ES-I3 (cell line): ENCODE measurements at regions not wholly inside any gene's neighbourhood (a gene's known extent, or its start where the extent isn't known, plus 50 kb on each side); places are given as distances from the start of the nearest gene placed in this dataset.
"Not testable (repeated sequence)": the region's sequence is repeated elsewhere in the genome, so short reads cannot be mapped to it uniquely, and the experiment has no call there.

Experiments
- H3K36me3 ChIP-seq: 2 replicates; pipeline ENCODE4 v1.6.1; 2013; ENCODE audit warnings: mild to moderate bottlenecking, low read length, control low read depth, moderate library complexity; ENCODE audit not compliant: insufficient read depth
- H3K4me1 ChIP-seq: 2 replicates; pipeline ENCODE4 v1.6.1; 2013; ENCODE audit warnings: mild to moderate bottlenecking, control low read depth, low read length; ENCODE audit not compliant: insufficient read depth
- H3K9ac ChIP-seq: 2 replicates; pipeline ENCODE4 v1.6.1; 2013; ENCODE audit warnings: low read depth, mild to moderate bottlenecking, low read length, moderate library complexity
- H3K9me3 ChIP-seq: 2 replicates; pipeline ENCODE4 v1.6.1; 2013; ENCODE audit warnings: mild to moderate bottlenecking, low read length, moderate library complexity; ENCODE audit not compliant: control insufficient read depth, insufficient read depth

- H3K36me3 ChIP-seq, result no peaks in the 10 kb centered on the region
- H3K9me3 ChIP-seq, result no peaks in the 10 kb centered on the region
- no peak overlapping the region for H3K9ac ChIP-seq
- peaks cover 27% of the 10 kb centered on the region for H3K4me1 ChIP-seq
Measured at GRCh38 chr19:27971869-27972268, 1241.1 kb downstream of the UQCRFS1 start.

GRCh38 chr19:27971071-27971470, 1241.9 kb downstream of the UQCRFS1 start:
- no peak overlapping the region for H3K9ac ChIP-seq

GRCh38 chr19:27966390-27966816, 1246.5 kb downstream of the UQCRFS1 start:
- peaks cover 18% of the 10 kb centered on the region for H3K4me1 ChIP-seq
- H3K36me3 ChIP-seq, result no peaks in the 10 kb centered on the region
- H3K9me3 ChIP-seq, result no peaks in the 10 kb centered on the region
- H3K9ac ChIP-seq, result no peak overlapping the region

More at GRCh38 chr19:27971071-27971470, 1241.9 kb downstream of the UQCRFS1 start:
- H3K9me3 ChIP-seq, result no peaks in the 10 kb centered on the region
- H3K36me3 ChIP-seq, result no peaks in the 10 kb centered on the region
- H3K4me1 ChIP-seq, result peaks cover 27% of the 10 kb centered on the region

- Histone ChIP-seq H3K9ac (no peak overlapping the region), H3K36me3 (no peaks in the 10 kb centered on the region), H3K4me1 (peaks cover 10% of the 10 kb centered on the region; the same call in 1 of the 2 replicates), H3K9me3 (no peaks in the 10 kb centered on the region)
Measured at GRCh38 chr19:27964185-27964584, 1248.8 kb downstream of the UQCRFS1 start.

- no peaks in the 10 kb centered on the region for H3K9me3 ChIP-seq
- no peak overlapping the region for H3K9ac ChIP-seq
- H3K36me3 ChIP-seq, result no peaks in the 10 kb centered on the region
- H3K4me1 ChIP-seq, result peaks cover 10% of the 10 kb centered on the region; the same call in 1 of the 2 replicates
Measured at GRCh38 chr19:27962264-27962663, 1250.7 kb downstream of the UQCRFS1 start.

GRCh38 chr19:27955485-27956480, 1257.2 kb downstream of the UQCRFS1 start:
- H3K36me3 ChIP-seq, result no peaks in the 10 kb centered on the region
- no peaks in the 10 kb centered on the region for H3K9me3 ChIP-seq
- no peaks in the 10 kb centered on the region for H3K4me1 ChIP-seq
- no peak overlapping the region for H3K9ac ChIP-seq

GRCh38 chr19:27942607-27943006, 1270.3 kb downstream of the UQCRFS1 start:
- H3K4me1 ChIP-seq, H3K9me3 ChIP-seq, H3K36me3 ChIP-seq, H3K9ac ChIP-seq: not testable (repeated sequence)

- H3K9me3 ChIP-seq, result no peaks in the 10 kb centered on the region
- no peaks in the 10 kb centered on the region for H3K4me1 ChIP-seq
- no peaks in the 10 kb centered on the region for H3K36me3 ChIP-seq
- no peak overlapping the region for H3K9ac ChIP-seq
Measured at GRCh38 chr19:27936139-27936538, 1276.8 kb downstream of the UQCRFS1 start.

- H3K36me3 ChIP-seq, result no peaks in the 10 kb centered on the region
- H3K9ac ChIP-seq, result no peak overlapping the region
- H3K4me1 ChIP-seq, result no peaks in the 10 kb centered on the region
- no peaks in the 10 kb centered on the region for H3K9me3 ChIP-seq
Measured at GRCh38 chr19:27935669-27936068, 1277.3 kb downstream of the UQCRFS1 start.

GRCh38 chr19:27929399-27929798, 1283.6 kb downstream of the UQCRFS1 start:
- Histone ChIP-seq H3K36me3 (no peaks in the 10 kb centered on the region), H3K9me3 (no peaks in the 10 kb centered on the region), H3K4me1 (no peaks in the 10 kb centered on the region), H3K9ac (no peak overlapping the region)

GRCh38 chr19:27925202-27925601, 1287.7 kb downstream of the UQCRFS1 start:
- Histone ChIP-seq H3K4me1 (no peaks in the 10 kb centered on the region), H3K9ac (no peak overlapping the region), H3K36me3 (no peaks in the 10 kb centered on the region), H3K9me3 (no peaks in the 10 kb centered on the region)

- no peak overlapping the region for H3K9ac ChIP-seq
- no peaks in the 10 kb centered on the region for H3K36me3 ChIP-seq
- no peaks in the 10 kb centered on the region for H3K4me1 ChIP-seq
- H3K9me3 ChIP-seq, result no peaks in the 10 kb centered on the region
Measured at GRCh38 chr19:27922970-27923369, 1290.0 kb downstream of the UQCRFS1 start.

- Histone ChIP-seq H3K9ac (no peak overlapping the region), H3K4me1 (no peaks in the 10 kb centered on the region), H3K9me3 (no peaks in the 10 kb centered on the region), H3K36me3 (no peaks in the 10 kb centered on the region)
Measured at GRCh38 chr19:27920774-27921173, 1292.2 kb downstream of the UQCRFS1 start.

GRCh38 chr19:27918818-27919217, 1294.1 kb downstream of the UQCRFS1 start:
- Histone ChIP-seq H3K36me3 (no peaks in the 10 kb centered on the region), H3K4me1 (no peaks in the 10 kb centered on the region), H3K9me3 (no peaks in the 10 kb centered on the region), H3K9ac (no peak overlapping the region)
